Panc1 (cell line): ENCODE measurements at regions not wholly inside any gene's neighbourhood (a gene's known extent, or its start where the extent isn't known, plus 50 kb on each side); places are given as distances from the start of the nearest gene placed in this dataset.

Experiments
- POLR2AphosphoS5 ChIP-seq: IDR thresholded peaks from 2 replicates; pipeline ENCODE4 v1.6.1; 2012; ENCODE audit warnings: mild to moderate bottlenecking, low read depth, low read length, moderate library complexity
- SIN3A ChIP-seq: IDR thresholded peaks from 2 replicates; pipeline ENCODE4 v1.6.1; 2012; ENCODE audit warnings: low read depth, mild to moderate bottlenecking, low read length, moderate library complexity, borderline replicate concordance; ENCODE audit not compliant: insufficient read depth
- TF ChIP-seq, protein P1 (sequence below): fragments of 450-650 bp; IDR thresholded peaks from 2 replicates; pipeline ENCODE4 v1.5.1; 2017; ENCODE audit warnings: mild to moderate bottlenecking
- TF ChIP-seq, protein P2 (sequence below), 2 experiments: IDR thresholded peaks; 2 replicates each; pipeline ENCODE4 v1.6.1; 2011 to 2012; ENCODE audit warnings: low read depth in 2 of 2, control low read depth in 1 of 2, low read length in 1 of 2, mild to moderate bottlenecking in 1 of 2, moderate library complexity in 1 of 2; ENCODE audit not compliant: insufficient read depth in 1 of 2

DNA sequence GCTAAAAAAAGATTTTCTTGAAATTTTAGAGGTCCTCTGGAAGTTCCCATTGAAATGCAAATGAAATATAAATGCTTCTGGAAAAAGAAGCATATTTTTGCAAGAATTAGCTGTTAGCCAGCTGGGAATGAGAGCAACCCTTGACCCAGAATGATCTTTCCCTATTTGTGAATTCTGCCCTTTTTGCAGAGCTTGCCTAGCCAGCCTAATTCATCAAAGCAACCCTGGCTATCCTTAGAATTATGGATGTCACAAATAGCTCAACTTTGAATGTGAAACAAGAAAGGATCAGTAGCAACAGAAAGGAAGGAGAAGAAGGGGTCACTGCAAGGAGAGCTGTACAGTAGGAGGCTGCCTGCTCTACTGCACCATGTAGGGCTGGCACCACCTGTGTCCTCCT, 345.9 kb downstream of the EFNA5 start:
- TF ChIP-seq, protein P1, sequence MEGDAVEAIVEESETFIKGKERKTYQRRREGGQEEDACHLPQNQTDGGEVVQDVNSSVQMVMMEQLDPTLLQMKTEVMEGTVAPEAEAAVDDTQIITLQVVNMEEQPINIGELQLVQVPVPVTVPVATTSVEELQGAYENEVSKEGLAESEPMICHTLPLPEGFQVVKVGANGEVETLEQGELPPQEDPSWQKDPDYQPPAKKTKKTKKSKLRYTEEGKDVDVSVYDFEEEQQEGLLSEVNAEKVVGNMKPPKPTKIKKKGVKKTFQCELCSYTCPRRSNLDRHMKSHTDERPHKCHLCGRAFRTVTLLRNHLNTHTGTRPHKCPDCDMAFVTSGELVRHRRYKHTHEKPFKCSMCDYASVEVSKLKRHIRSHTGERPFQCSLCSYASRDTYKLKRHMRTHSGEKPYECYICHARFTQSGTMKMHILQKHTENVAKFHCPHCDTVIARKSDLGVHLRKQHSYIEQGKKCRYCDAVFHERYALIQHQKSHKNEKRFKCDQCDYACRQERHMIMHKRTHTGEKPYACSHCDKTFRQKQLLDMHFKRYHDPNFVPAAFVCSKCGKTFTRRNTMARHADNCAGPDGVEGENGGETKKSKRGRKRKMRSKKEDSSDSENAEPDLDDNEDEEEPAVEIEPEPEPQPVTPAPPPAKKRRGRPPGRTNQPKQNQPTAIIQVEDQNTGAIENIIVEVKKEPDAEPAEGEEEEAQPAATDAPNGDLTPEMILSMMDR, result no peak
- TF ChIP-seq SIN3A (no peak), POLR2AphosphoS5 (no peak)
- TF ChIP-seq, protein P2, sequence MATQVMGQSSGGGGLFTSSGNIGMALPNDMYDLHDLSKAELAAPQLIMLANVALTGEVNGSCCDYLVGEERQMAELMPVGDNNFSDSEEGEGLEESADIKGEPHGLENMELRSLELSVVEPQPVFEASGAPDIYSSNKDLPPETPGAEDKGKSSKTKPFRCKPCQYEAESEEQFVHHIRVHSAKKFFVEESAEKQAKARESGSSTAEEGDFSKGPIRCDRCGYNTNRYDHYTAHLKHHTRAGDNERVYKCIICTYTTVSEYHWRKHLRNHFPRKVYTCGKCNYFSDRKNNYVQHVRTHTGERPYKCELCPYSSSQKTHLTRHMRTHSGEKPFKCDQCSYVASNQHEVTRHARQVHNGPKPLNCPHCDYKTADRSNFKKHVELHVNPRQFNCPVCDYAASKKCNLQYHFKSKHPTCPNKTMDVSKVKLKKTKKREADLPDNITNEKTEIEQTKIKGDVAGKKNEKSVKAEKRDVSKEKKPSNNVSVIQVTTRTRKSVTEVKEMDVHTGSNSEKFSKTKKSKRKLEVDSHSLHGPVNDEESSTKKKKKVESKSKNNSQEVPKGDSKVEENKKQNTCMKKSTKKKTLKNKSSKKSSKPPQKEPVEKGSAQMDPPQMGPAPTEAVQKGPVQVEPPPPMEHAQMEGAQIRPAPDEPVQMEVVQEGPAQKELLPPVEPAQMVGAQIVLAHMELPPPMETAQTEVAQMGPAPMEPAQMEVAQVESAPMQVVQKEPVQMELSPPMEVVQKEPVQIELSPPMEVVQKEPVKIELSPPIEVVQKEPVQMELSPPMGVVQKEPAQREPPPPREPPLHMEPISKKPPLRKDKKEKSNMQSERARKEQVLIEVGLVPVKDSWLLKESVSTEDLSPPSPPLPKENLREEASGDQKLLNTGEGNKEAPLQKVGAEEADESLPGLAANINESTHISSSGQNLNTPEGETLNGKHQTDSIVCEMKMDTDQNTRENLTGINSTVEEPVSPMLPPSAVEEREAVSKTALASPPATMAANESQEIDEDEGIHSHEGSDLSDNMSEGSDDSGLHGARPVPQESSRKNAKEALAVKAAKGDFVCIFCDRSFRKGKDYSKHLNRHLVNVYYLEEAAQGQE (IDR thresholded peaks at IDR 0.05; ENCODE audit: insufficient read depth in 1 of 2, low read depth in 2 of 2, low read length in 1 of 2), result no peak
